ENCODE measurements at regions not wholly inside any gene's neighbourhood (a gene's known extent, or its start where the extent isn't known, plus 50 kb on each side); places are given as distances from the start of the nearest gene placed in this dataset.
A peak's percentile ranks its signal among the peaks of the same experiment; 100 is the strongest.

- no peaks in the 10 kb centered on the region for H3K36me3 Mint-ChIP-seq
Measured at GRCh38 chr6:163761481-163761880, 347.0 kb downstream of the QKI start.

DNA sequence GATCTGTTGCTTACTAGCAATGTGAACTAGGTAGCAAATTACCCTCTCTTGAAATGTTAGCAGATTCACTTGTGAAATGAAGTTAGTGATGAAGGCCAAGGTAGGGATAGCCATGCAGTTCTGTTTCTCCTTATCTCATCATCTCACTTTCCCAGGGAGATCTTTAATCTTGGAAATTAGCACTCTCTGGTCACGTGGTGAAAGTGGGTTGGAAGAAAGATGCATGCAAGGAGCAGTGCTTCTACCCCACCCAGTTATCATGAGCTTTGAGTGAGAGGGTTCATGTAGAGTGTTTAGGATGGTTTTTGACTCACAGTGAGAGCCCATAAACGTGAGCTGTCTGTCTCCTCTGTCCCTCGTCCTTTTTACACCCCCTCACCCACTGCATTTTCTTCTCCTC, 346.3 kb downstream of the QKI start:
- no CpG with 5 or more reads among the region's 3 CpGs for WGBS (ENCODE audit: insufficient coverage)
- POLR2A ChIA-PET: no interaction called here
- CTCF ChIA-PET: no interaction called here
- H3K27ac ChIP-seq (ENCODE audit: low read length): no peak overlapping the region
- H3K9me3 Mint-ChIP-seq: peaks cover 0 to 5% (median 0%) of the 10 kb centered on the region in 3 donors
- H3K4me1 Mint-ChIP-seq: peaks cover 0 to 3% (median 0%) of the 10 kb centered on the region in 3 donors
- no peaks in the 10 kb centered on the region for H3K27me3 ChIP-seq (replicated peaks in 1 of 2; ENCODE audit: control insufficient read depth in 2 of 2, extremely low read depth in 1 of 2, insufficient read depth in 2 of 2, low read length in 1 of 2)
- peaks cover 16 to 22% of the 10 kb centered on the region in 2 donors for H3K27me3 Mint-ChIP-seq
- H3K36me3 ChIP-seq (ENCODE audit: control insufficient read depth in 2 of 2, extremely low read depth in 1 of 2, insufficient read depth in 1 of 2, low read length in 1 of 2): no peaks in the 10 kb centered on the region
- H3K36me3 Mint-ChIP-seq: no peaks in the 10 kb centered on the region
- no peak overlapping the region for H3K4me3 Mint-ChIP-seq
- no peak overlapping the region for H3K27ac Mint-ChIP-seq
- no peak for ATAC-seq (replicated peaks in 1 of 4)
- DNase-seq: no peak
- H3K4me1 ChIP-seq (ENCODE audit: control insufficient read depth in 1 of 2, extremely low read depth in 1 of 2, insufficient read depth in 2 of 2, low read length in 2 of 2): peaks cover 0 to 12% of the 10 kb centered on the region in 2 experiments
- H3K4me3 ChIP-seq (ENCODE audit: control insufficient read depth in 1 of 2, extremely low read depth in 1 of 2, low read length in 1 of 2): no peak overlapping the region
- no peaks in the 10 kb centered on the region for H3K9me3 ChIP-seq

More at GRCh38 chr6:163761481-163761880, 347.0 kb downstream of the QKI start:
- H3K4me3 ChIP-seq (ENCODE audit: control insufficient read depth in 1 of 2, extremely low read depth in 1 of 2, low read length in 1 of 2): no peak overlapping the region
- no peaks in the 10 kb centered on the region for H3K9me3 ChIP-seq
- CTCF ChIA-PET: no interaction called here
- Mint-ChIP-seq H3K4me1 (peaks cover 0 to 3% (median 0%) of the 10 kb centered on the region in 3 donors), H3K27me3 (peaks cover 17 to 22% of the 10 kb centered on the region in 2 donors), H3K27ac (no peak overlapping the region), H3K9me3 (peaks cover 0 to 5% (median 0%) of the 10 kb centered on the region in 3 donors), H3K4me3 (no peak overlapping the region)
- H3K4me1 ChIP-seq (ENCODE audit: control insufficient read depth in 1 of 2, extremely low read depth in 1 of 2, insufficient read depth in 2 of 2, low read length in 2 of 2): peaks cover 0 to 12% of the 10 kb centered on the region in 2 experiments
- no peak overlapping the region for H3K27ac ChIP-seq (ENCODE audit: low read length)
- ATAC-seq (replicated peaks in 1 of 4) (no peak), DNase-seq (no peak)
- POLR2A ChIA-PET: no interaction called here
- no peaks in the 10 kb centered on the region for H3K36me3 ChIP-seq (ENCODE audit: control insufficient read depth in 2 of 2, extremely low read depth in 1 of 2, insufficient read depth in 1 of 2, low read length in 1 of 2)
- no peaks in the 10 kb centered on the region for H3K27me3 ChIP-seq (replicated peaks in 1 of 2; ENCODE audit: control insufficient read depth in 2 of 2, extremely low read depth in 1 of 2, insufficient read depth in 2 of 2, low read length in 1 of 2)
- 81% methylated on average over 3 of the region's 3 CpGs for WGBS (ENCODE audit: insufficient coverage)

- Mint-ChIP-seq H3K36me3 (no peaks in the 10 kb centered on the region), H3K9me3 (peaks cover 0 to 9% (median 4%) of the 10 kb centered on the region in 3 donors), H3K4me3 (no peak overlapping the region), H3K27ac (no peak overlapping the region), H3K27me3 (peaks cover 16 to 20% of the 10 kb centered on the region in 2 donors), H3K4me1 (peaks cover 0 to 3% (median 0%) of the 10 kb centered on the region in 3 donors)
- no peaks in the 10 kb centered on the region for H3K36me3 ChIP-seq (ENCODE audit: control insufficient read depth in 2 of 2, extremely low read depth in 1 of 2, insufficient read depth in 1 of 2, low read length in 1 of 2)
- no peaks in the 10 kb centered on the region for H3K9me3 ChIP-seq
- H3K27me3 ChIP-seq (replicated peaks in 1 of 2; ENCODE audit: control insufficient read depth in 2 of 2, extremely low read depth in 1 of 2, insufficient read depth in 2 of 2, low read length in 1 of 2): no peaks in the 10 kb centered on the region
- H3K27ac ChIP-seq (ENCODE audit: low read length): no peak overlapping the region
- H3K4me3 ChIP-seq (ENCODE audit: control insufficient read depth in 1 of 2, extremely low read depth in 1 of 2, low read length in 1 of 2): no peak overlapping the region
- H3K4me1 ChIP-seq (ENCODE audit: control insufficient read depth in 1 of 2, extremely low read depth in 1 of 2, insufficient read depth in 2 of 2, low read length in 2 of 2): peaks cover 0 to 3% of the 10 kb centered on the region in 2 experiments
- ChIA-PET POLR2A (no interaction called here), CTCF (no interaction called here)
- 97% methylated on average over 3 of the region's 5 CpGs for WGBS (ENCODE audit: insufficient coverage)
- DNase-seq (no peak), ATAC-seq (replicated peaks in 1 of 4) (no peak)
Measured at GRCh38 chr6:163759542-163759941, 345.0 kb downstream of the QKI start.

DNA sequence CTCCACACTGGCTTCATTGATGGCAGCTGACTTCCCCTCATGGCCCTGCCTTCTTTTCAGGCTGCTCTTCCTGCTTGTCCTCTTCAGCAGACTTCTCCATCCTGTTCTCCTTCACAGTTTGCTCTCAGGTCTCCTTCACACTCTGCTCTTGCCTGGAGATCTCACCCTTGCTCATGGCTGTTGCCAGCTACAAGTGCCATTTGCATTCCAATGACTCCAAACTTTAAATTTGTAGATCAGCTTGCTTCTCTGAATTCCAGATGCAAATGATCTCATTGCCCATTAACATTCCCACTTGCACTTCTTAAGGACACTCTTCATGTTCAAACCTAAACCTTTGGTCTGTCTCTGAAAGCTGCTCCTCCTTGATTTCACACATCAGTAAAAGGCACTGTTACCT, 343.0 kb downstream of the QKI start:
- Histone ChIP-seq H3K36me3 (ENCODE audit: control insufficient read depth in 2 of 2, extremely low read depth in 1 of 2, insufficient read depth in 1 of 2, low read length in 1 of 2) (no peaks in the 10 kb centered on the region), H3K4me3 (ENCODE audit: control insufficient read depth in 1 of 2, extremely low read depth in 1 of 2, low read length in 1 of 2) (no peak overlapping the region), H3K27me3 (replicated peaks in 1 of 2; ENCODE audit: control insufficient read depth in 2 of 2, extremely low read depth in 1 of 2, insufficient read depth in 2 of 2, low read length in 1 of 2) (no peaks in the 10 kb centered on the region), H3K27ac (ENCODE audit: low read length) (no peak overlapping the region), H3K9me3 (no peaks in the 10 kb centered on the region), H3K4me1 (ENCODE audit: control insufficient read depth in 1 of 2, extremely low read depth in 1 of 2, insufficient read depth in 2 of 2, low read length in 2 of 2) (peaks cover 0 to under 1% of the 10 kb centered on the region in 2 experiments)
- no peaks in the 10 kb centered on the region for H3K36me3 Mint-ChIP-seq
- POLR2A ChIA-PET: no interaction called here
- CTCF ChIA-PET: no interaction called here
- H3K27me3 Mint-ChIP-seq: peaks cover 10 to 11% of the 10 kb centered on the region in 2 donors
- peaks cover 0 to 4% (median 0%) of the 10 kb centered on the region in 3 donors for H3K4me1 Mint-ChIP-seq
- ATAC-seq (replicated peaks in 1 of 4): no peak
- H3K4me3 Mint-ChIP-seq: no peak overlapping the region
- H3K27ac Mint-ChIP-seq: no peak overlapping the region
- no peak for DNase-seq
- peaks cover 0 to 10% (median 4%) of the 10 kb centered on the region in 3 donors for H3K9me3 Mint-ChIP-seq

DNA sequence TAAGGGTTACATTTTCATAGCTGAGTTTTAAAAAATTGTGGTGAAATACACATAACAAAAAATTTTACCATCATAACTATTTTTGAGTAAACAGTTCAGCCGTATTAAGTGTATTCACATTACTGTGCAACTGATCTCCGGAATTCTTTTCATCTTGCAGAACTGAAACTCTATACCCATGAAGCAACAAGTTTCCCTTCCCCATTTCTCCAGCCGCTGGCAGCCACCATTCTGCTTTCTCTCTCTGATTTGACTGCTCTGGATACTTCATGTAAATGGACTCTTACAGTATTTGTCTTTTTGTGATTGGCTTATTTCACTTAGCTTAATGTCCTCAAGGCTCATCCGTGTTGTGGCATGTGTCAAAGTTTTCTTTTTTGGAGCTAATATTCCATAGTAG, 341.6 kb downstream of the QKI start:
- Histone ChIP-seq H3K9me3 (no peaks in the 10 kb centered on the region), H3K4me3 (ENCODE audit: control insufficient read depth in 1 of 2, extremely low read depth in 1 of 2, low read length in 1 of 2) (no peak overlapping the region), H3K27me3 (replicated peaks in 1 of 2; ENCODE audit: control insufficient read depth in 2 of 2, extremely low read depth in 1 of 2, insufficient read depth in 2 of 2, low read length in 1 of 2) (peaks cover 0 to 2% of the 10 kb centered on the region in 2 experiments), H3K36me3 (ENCODE audit: control insufficient read depth in 2 of 2, extremely low read depth in 1 of 2, insufficient read depth in 1 of 2, low read length in 1 of 2) (no peaks in the 10 kb centered on the region), H3K4me1 (ENCODE audit: control insufficient read depth in 1 of 2, extremely low read depth in 1 of 2, insufficient read depth in 2 of 2, low read length in 2 of 2) (peaks cover 0 to 14% of the 10 kb centered on the region in 2 experiments), H3K27ac (ENCODE audit: low read length) (no peak overlapping the region)
- WGBS (ENCODE audit: insufficient coverage): 46% methylated on average over 2 of the region's 4 CpGs
- H3K4me3 Mint-ChIP-seq: no peak overlapping the region
- H3K4me1 Mint-ChIP-seq: peaks cover 0 to 10% (median 5%) of the 10 kb centered on the region in 3 donors
- H3K27me3 Mint-ChIP-seq: peaks cover 6 to 17% of the 10 kb centered on the region in 2 donors
- ChIA-PET POLR2A (no interaction called here), CTCF (interaction anchor here in 1 of 2 donors (0.7 kb wide), 1 partner anchor 660 kb away, joined by 5 read pairs; no protein-coding TSS in a partner anchor)
- peaks cover 0 to 14% (median 4%) of the 10 kb centered on the region in 3 donors for H3K9me3 Mint-ChIP-seq
- H3K36me3 Mint-ChIP-seq: no peaks in the 10 kb centered on the region
- peak in 1 of 35 experiments; percentile 17 for DNase-seq
- H3K27ac Mint-ChIP-seq: peak overlapping the region in 1 of 2 donors; percentile 2
- ATAC-seq (replicated peaks in 1 of 4): no peak

DNA sequence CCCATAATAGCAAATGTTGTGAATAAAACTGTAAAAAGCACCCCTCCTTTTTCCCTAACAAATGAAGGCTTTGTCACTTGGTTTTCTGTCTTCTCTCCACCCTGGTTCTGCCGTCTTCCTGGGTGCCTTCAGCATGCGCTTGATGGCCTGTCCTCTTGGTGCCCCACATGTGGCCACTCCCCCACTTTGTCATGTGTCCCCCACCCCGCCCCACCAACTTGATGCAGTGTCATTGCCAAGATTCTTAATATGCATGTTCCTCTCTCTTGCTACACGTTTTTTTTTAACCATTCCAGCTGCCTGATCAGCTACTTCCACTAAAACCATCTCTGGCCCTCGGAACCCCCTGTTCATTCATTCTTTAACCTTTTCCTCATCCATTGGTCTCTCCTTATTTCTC, 340.3 kb downstream of the QKI start:
- Histone ChIP-seq H3K9me3 (no peaks in the 10 kb centered on the region), H3K4me3 (ENCODE audit: control insufficient read depth in 1 of 2, extremely low read depth in 1 of 2, low read length in 1 of 2) (no peak overlapping the region), H3K27ac (ENCODE audit: low read length) (no peak overlapping the region), H3K36me3 (ENCODE audit: control insufficient read depth in 2 of 2, extremely low read depth in 1 of 2, insufficient read depth in 1 of 2, low read length in 1 of 2) (no peaks in the 10 kb centered on the region), H3K27me3 (replicated peaks in 1 of 2; ENCODE audit: control insufficient read depth in 2 of 2, extremely low read depth in 1 of 2, insufficient read depth in 2 of 2, low read length in 1 of 2) (peaks cover 0 to 9% of the 10 kb centered on the region in 2 experiments), H3K4me1 (ENCODE audit: control insufficient read depth in 1 of 2, extremely low read depth in 1 of 2, insufficient read depth in 2 of 2, low read length in 2 of 2) (peaks cover 2 to 26% of the 10 kb centered on the region in 2 experiments)
- Mint-ChIP-seq H3K27ac (no peak overlapping the region), H3K4me1 (peaks cover 7 to 20% (median 10%) of the 10 kb centered on the region in 3 donors), H3K27me3 (peaks cover 12 to 21% of the 10 kb centered on the region in 2 donors), H3K9me3 (peaks cover 0 to 14% (median 4%) of the 10 kb centered on the region in 3 donors), H3K4me3 (no peak overlapping the region), H3K36me3 (no peaks in the 10 kb centered on the region)
- ChIA-PET POLR2A (no interaction called here), CTCF (no interaction called here)
- 67% methylated on average over 4 of the region's 5 CpGs for WGBS (ENCODE audit: insufficient coverage)
- ATAC-seq (replicated peaks in 1 of 4) (no peak), DNase-seq (peak in 1 of 35 experiments; percentile 11)

GRCh38 chr6:163753430-163753829, 338.9 kb downstream of the QKI start:
- H3K4me1 Mint-ChIP-seq: peaks cover 7 to 20% (median 10%) of the 10 kb centered on the region in 3 donors
- no peaks in the 10 kb centered on the region for H3K9me3 ChIP-seq
- no peak overlapping the region for H3K27ac ChIP-seq (ENCODE audit: low read length)
- no peak overlapping the region for H3K27ac Mint-ChIP-seq
- POLR2A ChIA-PET: no interaction called here
- no peaks in the 10 kb centered on the region for H3K36me3 ChIP-seq (ENCODE audit: control insufficient read depth in 2 of 2, extremely low read depth in 1 of 2, insufficient read depth in 1 of 2, low read length in 1 of 2)
- CTCF ChIA-PET: no interaction called here
- no peak for ATAC-seq (replicated peaks in 1 of 4)
- peaks cover 13 to 16% of the 10 kb centered on the region in 2 donors for H3K27me3 Mint-ChIP-seq
- no peak for DNase-seq
- peaks cover 0 to 14% (median 4%) of the 10 kb centered on the region in 3 donors for H3K9me3 Mint-ChIP-seq
- no peak overlapping the region for H3K4me3 ChIP-seq (ENCODE audit: control insufficient read depth in 1 of 2, extremely low read depth in 1 of 2, low read length in 1 of 2)
- H3K27me3 ChIP-seq (replicated peaks in 1 of 2; ENCODE audit: control insufficient read depth in 2 of 2, extremely low read depth in 1 of 2, insufficient read depth in 2 of 2, low read length in 1 of 2): peaks cover 0 to 9% of the 10 kb centered on the region in 2 experiments
- no peak overlapping the region for H3K4me3 Mint-ChIP-seq
- WGBS (ENCODE audit: insufficient coverage): 100% methylated on average over 1 of the region's 2 CpGs
- peaks cover 4 to 28% of the 10 kb centered on the region in 2 experiments for H3K4me1 ChIP-seq (ENCODE audit: control insufficient read depth in 1 of 2, extremely low read depth in 1 of 2, insufficient read depth in 2 of 2, low read length in 2 of 2)
- no peaks in the 10 kb centered on the region for H3K36me3 Mint-ChIP-seq

All from T-cell (primary cell).